ENCODE measurements at regions not wholly inside any gene's neighbourhood (a gene's known extent, or its start where the extent isn't known, plus 50 kb on each side); places are given as distances from the start of the nearest gene placed in this dataset.

DNA sequence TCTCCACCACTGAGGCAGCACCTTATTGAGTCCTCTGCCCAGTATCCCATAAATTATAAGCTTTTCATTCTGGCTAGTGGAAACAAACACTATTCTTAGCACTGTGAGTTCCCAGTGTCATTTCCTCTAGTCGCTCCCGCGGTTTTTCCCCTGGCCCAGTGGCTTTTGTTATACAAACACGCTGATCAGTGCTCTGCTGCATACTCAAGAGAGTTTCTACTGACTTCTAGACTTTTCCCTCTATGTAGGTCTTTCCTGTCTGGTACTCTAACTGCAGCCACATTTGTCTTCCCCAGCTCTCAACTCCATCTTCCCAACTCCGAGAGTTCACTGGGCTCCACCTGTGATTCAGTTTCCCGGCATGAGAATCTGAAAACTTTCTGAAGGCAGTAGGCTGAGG lies 556.6 kb upstream of the SALL1 start:
- no peaks in the 10 kb centered on the region for H3K36me3 ChIP-seq (ENCODE audit: insufficient read depth)
- TF ChIP-seq ZNF114 (CRISPR knock-in tag; IDR thresholded peaks at IDR 0.05) = no peak
- TF ChIP-seq, protein P1, sequence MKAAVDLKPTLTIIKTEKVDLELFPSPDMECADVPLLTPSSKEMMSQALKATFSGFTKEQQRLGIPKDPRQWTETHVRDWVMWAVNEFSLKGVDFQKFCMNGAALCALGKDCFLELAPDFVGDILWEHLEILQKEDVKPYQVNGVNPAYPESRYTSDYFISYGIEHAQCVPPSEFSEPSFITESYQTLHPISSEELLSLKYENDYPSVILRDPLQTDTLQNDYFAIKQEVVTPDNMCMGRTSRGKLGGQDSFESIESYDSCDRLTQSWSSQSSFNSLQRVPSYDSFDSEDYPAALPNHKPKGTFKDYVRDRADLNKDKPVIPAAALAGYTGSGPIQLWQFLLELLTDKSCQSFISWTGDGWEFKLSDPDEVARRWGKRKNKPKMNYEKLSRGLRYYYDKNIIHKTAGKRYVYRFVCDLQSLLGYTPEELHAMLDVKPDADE (IDR thresholded peaks at IDR 0.05) = no peak
- TF ChIP-seq, protein P2, sequence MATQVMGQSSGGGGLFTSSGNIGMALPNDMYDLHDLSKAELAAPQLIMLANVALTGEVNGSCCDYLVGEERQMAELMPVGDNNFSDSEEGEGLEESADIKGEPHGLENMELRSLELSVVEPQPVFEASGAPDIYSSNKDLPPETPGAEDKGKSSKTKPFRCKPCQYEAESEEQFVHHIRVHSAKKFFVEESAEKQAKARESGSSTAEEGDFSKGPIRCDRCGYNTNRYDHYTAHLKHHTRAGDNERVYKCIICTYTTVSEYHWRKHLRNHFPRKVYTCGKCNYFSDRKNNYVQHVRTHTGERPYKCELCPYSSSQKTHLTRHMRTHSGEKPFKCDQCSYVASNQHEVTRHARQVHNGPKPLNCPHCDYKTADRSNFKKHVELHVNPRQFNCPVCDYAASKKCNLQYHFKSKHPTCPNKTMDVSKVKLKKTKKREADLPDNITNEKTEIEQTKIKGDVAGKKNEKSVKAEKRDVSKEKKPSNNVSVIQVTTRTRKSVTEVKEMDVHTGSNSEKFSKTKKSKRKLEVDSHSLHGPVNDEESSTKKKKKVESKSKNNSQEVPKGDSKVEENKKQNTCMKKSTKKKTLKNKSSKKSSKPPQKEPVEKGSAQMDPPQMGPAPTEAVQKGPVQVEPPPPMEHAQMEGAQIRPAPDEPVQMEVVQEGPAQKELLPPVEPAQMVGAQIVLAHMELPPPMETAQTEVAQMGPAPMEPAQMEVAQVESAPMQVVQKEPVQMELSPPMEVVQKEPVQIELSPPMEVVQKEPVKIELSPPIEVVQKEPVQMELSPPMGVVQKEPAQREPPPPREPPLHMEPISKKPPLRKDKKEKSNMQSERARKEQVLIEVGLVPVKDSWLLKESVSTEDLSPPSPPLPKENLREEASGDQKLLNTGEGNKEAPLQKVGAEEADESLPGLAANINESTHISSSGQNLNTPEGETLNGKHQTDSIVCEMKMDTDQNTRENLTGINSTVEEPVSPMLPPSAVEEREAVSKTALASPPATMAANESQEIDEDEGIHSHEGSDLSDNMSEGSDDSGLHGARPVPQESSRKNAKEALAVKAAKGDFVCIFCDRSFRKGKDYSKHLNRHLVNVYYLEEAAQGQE (IDR thresholded peaks at IDR 0.05; ENCODE audit: unreplicated experiment) = no peak
- no peak overlapping the region for H3K27ac ChIP-seq (ENCODE audit: low read depth)
- Mint-ChIP-seq H3K9me3 (peaks cover 38% of the 10 kb centered on the region), H3K4me1 (peaks cover 11% of the 10 kb centered on the region; the same call in 2 of the 3 replicates), H3K36me3 (ENCODE audit: low read depth) (peaks cover 28% of the 10 kb centered on the region), H3K27ac (no peak overlapping the region), H3K4me3 (no peak overlapping the region), H3K27me3 (ENCODE audit: insufficient read depth, low read depth, poor library complexity) (peaks cover 6% of the 10 kb centered on the region)
- H4K20me1 ChIP-seq (replicated peaks; ENCODE audit: insufficient read depth) = no peaks in the 10 kb centered on the region
- ATAC-seq = peak; percentile 51; the same call in 2 of the 3 replicates
- no peaks in the 10 kb centered on the region for H3K27me3 ChIP-seq (ENCODE audit: insufficient read depth)
- DNase-seq (ENCODE audit: low spot score) = peak; percentile 46
- 0 out of 2 replicates have a peak, but pooled peaks cover 5% of the 10 kb centered on the region for H3K9me2 ChIP-seq (ENCODE audit: insufficient read depth)
- 0 out of 2 replicates have a peak overlapping the region, but pooled peaks have one; percentile 11 for H2AFZ ChIP-seq
- peaks cover 12% of the 10 kb centered on the region; the same call in 1 of the 2 replicates for H3K4me1 ChIP-seq (ENCODE audit: insufficient read depth)
- no peaks in the 10 kb centered on the region for H3K79me2 ChIP-seq (replicated peaks; ENCODE audit: insufficient read depth)
- peak overlapping the region; percentile 19; the same call in 1 of the 2 replicates for H3K4me2 ChIP-seq
- no peaks in the 10 kb centered on the region for H3F3A ChIP-seq (replicated peaks; ENCODE audit: low read depth)
- H3K4me3 ChIP-seq = no peak overlapping the region

GRCh38 chr16:51705142-51705541 lies 554.1 kb upstream of the SALL1 start:
- ATAC-seq (no peak), DNase-seq (ENCODE audit: low spot score) (no peak)
- Mint-ChIP-seq H3K4me1 (peaks cover 11% of the 10 kb centered on the region; the same call in 2 of the 3 replicates), H3K4me3 (no peak overlapping the region), H3K36me3 (ENCODE audit: low read depth) (peaks cover 28% of the 10 kb centered on the region), H3K27ac (no peak overlapping the region), H3K27me3 (ENCODE audit: insufficient read depth, low read depth, poor library complexity) (peaks cover 4% of the 10 kb centered on the region), H3K9me3 (peaks cover 38% of the 10 kb centered on the region)
- Histone ChIP-seq H3K4me1 (ENCODE audit: insufficient read depth) (peaks cover 12% of the 10 kb centered on the region; the same call in 1 of the 2 replicates), H3K36me3 (ENCODE audit: insufficient read depth) (no peaks in the 10 kb centered on the region), H3F3A (replicated peaks; ENCODE audit: low read depth) (no peaks in the 10 kb centered on the region), H3K4me3 (no peak overlapping the region), H2AFZ (no peak overlapping the region), H3K9me2 (ENCODE audit: insufficient read depth) (0 out of 2 replicates have a peak, but pooled peaks cover 5% of the 10 kb centered on the region), H3K4me2 (no peak overlapping the region), H4K20me1 (replicated peaks; ENCODE audit: insufficient read depth) (no peaks in the 10 kb centered on the region), H3K27ac (ENCODE audit: low read depth) (no peak overlapping the region), H3K27me3 (ENCODE audit: insufficient read depth) (no peaks in the 10 kb centered on the region), H3K79me2 (replicated peaks; ENCODE audit: insufficient read depth) (no peaks in the 10 kb centered on the region)
- no peak for TF ChIP-seq ZNF114 (CRISPR knock-in tag; IDR thresholded peaks at IDR 0.05)
- TF ChIP-seq EZH2 (IDR thresholded peaks at IDR 0.05; ENCODE audit: low read depth, unreplicated experiment) = no peak
- no peak for TF ChIP-seq NANOG (IDR thresholded peaks at IDR 0.05; ENCODE audit: borderline replicate concordance)
- no peak for TF ChIP-seq STAT1 (IDR thresholded peaks at IDR 0.05; ENCODE audit: unreplicated experiment)
- TF ChIP-seq, protein P3, sequence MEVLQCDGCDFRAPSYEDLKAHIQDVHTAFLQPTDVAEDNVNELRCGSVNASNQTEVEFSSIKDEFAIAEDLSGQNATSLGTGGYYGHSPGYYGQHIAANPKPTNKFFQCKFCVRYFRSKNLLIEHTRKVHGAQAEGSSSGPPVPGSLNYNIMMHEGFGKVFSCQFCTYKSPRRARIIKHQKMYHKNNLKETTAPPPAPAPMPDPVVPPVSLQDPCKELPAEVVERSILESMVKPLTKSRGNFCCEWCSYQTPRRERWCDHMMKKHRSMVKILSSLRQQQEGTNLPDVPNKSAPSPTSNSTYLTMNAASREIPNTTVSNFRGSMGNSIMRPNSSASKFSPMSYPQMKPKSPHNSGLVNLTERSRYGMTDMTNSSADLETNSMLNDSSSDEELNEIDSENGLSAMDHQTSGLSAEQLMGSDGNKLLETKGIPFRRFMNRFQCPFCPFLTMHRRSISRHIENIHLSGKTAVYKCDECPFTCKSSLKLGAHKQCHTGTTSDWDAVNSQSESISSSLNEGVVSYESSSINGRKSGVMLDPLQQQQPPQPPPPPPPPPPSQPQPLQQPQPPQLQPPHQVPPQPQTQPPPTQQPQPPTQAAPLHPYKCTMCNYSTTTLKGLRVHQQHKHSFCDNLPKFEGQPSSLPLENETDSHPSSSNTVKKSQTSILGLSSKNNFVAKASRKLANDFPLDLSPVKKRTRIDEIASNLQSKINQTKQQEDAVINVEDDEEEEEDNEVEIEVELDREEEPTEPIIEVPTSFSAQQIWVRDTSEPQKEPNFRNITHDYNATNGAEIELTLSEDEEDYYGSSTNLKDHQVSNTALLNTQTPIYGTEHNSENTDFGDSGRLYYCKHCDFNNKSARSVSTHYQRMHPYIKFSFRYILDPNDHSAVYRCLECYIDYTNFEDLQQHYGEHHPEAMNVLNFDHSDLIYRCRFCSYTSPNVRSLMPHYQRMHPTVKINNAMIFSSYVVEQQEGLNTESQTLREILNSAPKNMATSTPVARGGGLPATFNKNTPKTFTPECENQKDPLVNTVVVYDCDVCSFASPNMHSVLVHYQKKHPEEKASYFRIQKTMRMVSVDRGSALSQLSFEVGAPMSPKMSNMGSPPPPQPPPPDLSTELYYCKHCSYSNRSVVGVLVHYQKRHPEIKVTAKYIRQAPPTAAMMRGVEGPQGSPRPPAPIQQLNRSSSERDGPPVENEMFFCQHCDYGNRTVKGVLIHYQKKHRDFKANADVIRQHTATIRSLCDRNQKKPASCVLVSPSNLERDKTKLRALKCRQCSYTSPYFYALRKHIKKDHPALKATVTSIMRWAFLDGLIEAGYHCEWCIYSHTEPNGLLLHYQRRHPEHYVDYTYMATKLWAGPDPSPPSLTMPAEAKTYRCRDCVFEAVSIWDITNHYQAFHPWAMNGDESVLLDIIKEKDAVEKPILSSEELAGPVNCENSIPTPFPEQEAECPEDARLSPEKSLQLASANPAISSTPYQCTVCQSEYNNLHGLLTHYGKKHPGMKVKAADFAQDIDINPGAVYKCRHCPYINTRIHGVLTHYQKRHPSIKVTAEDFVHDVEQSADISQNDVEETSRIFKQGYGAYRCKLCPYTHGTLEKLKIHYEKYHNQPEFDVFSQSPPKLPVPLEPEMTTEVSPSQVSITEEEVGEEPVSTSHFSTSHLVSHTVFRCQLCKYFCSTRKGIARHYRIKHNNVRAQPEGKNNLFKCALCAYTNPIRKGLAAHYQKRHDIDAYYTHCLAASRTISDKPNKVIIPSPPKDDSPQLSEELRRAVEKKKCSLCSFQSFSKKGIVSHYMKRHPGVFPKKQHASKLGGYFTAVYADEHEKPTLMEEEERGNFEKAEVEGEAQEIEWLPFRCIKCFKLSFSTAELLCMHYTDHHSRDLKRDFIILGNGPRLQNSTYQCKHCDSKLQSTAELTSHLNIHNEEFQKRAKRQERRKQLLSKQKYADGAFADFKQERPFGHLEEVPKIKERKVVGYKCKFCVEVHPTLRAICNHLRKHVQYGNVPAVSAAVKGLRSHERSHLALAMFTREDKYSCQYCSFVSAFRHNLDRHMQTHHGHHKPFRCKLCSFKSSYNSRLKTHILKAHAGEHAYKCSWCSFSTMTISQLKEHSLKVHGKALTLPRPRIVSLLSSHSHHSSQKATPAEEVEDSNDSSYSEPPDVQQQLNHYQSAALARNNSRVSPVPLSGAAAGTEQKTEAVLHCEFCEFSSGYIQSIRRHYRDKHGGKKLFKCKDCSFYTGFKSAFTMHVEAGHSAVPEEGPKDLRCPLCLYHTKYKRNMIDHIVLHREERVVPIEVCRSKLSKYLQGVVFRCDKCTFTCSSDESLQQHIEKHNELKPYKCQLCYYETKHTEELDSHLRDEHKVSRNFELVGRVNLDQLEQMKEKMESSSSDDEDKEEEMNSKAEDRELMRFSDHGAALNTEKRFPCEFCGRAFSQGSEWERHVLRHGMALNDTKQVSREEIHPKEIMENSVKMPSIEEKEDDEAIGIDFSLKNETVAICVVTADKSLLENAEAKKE (CRISPR knock-in tag; IDR thresholded peaks at IDR 0.05) = no peak
- no peak for TF ChIP-seq POLR2AphosphoS5 (IDR thresholded peaks at IDR 0.05; ENCODE audit: low read depth)
- no peak for TF ChIP-seq ZNF331 (CRISPR knock-in tag; IDR thresholded peaks at IDR 0.05; ENCODE audit: low read depth)
